HEK293 (cell line): ENCODE measurements at regions not wholly inside any gene's neighbourhood (a gene's known extent, or its start where the extent isn't known, plus 50 kb on each side); places are given as distances from the start of the nearest gene placed in this dataset.
"Not testable (repeated sequence)": the region's sequence is repeated elsewhere in the genome, so short reads cannot be mapped to it uniquely, and the experiment has no call there.

Source experiments
- CTCF ChIA-PET: fragments of 350-600 bp; formaldehyde crosslinking; extraction: SDS; loops from one replicate; lab custom pipeline; 2021; ENCODE audit warnings: antibody characterized with exemption; lab: Yijun Ruan, JAX
- POLR2A ChIA-PET: fragments of 300-600 bp; formaldehyde crosslinking; extraction: SDS; loops from one replicate; lab custom pipeline; 2020; ENCODE audit warnings: antibody characterized with exemption, inconsistent platforms; lab: Yijun Ruan, JAX
- H3K27ac ChIP-seq: fragments of 200-500 bp; sonication (Bioruptor generic); 2 replicates; pipeline ENCODE4 v1.5.1; 2014; ENCODE audit warnings: low read depth, low read length, control low read depth, inconsistent platforms; ENCODE audit errors: extremely low read depth
- H3K36me3 ChIP-seq, 2 experiments: fragments of 200-500 bp in 1 of 2; sonication (Bioruptor generic) in 1 of 2; 1 replicate in 1 of 2; 2 replicates in 1 of 2; pipeline ENCODE4 v1.5.1; 2014 to 2017; ENCODE audit warnings: inconsistent platforms in 2 of 2, low read length in 2 of 2; ENCODE audit not compliant: control insufficient read depth in 2 of 2, insufficient read depth in 1 of 2
- H3K4me1 ChIP-seq: fragments of 200-500 bp; sonication (Bioruptor generic); 2 replicates; pipeline ENCODE4 v1.5.1; 2014; ENCODE audit warnings: mild to moderate bottlenecking, low read length, inconsistent platforms; ENCODE audit not compliant: control insufficient read depth, insufficient read depth
- H3K4me3 ChIP-seq: 2 replicates; pipeline ENCODE4 v1.5.1; 2011; ENCODE audit warnings: low read depth, mild to moderate bottlenecking, control low read depth, low read length, moderate library complexity
- H3K9me3 ChIP-seq: fragments of 200-500 bp; sonication (Bioruptor generic); 2 replicates; pipeline ENCODE4 v1.5.1; 2014; ENCODE audit warnings: low read depth, low read length, inconsistent platforms; ENCODE audit not compliant: control insufficient read depth, insufficient read depth
- KLF8 ChIP-seq: fragments of 450-650 bp; formaldehyde crosslinking; IDR thresholded peaks from 2 replicates; pipeline ENCODE4 v1.5.1; 2016; ENCODE audit warnings: missing biosample characterization, missing genetic modification characterization
- PRDM2 ChIP-seq: fragments of 450-650 bp; formaldehyde crosslinking; IDR thresholded peaks from 2 replicates; pipeline ENCODE4 v1.5.1; 2016; ENCODE audit warnings: missing biosample characterization, missing genetic modification characterization, borderline replicate concordance
- SP2 ChIP-seq: fragments of 450-650 bp; formaldehyde crosslinking; IDR thresholded peaks from 2 replicates; pipeline ENCODE4 v1.5.1; 2016; ENCODE audit warnings: missing biosample characterization, missing genetic modification characterization
- ZBTB49 ChIP-seq: fragments of 450-650 bp; formaldehyde crosslinking; IDR thresholded peaks from 2 replicates; pipeline ENCODE4 v1.5.1; 2016; ENCODE audit warnings: missing biosample characterization, missing genetic modification characterization, low read depth
- ZFP41 ChIP-seq: fragments of 450-650 bp; formaldehyde crosslinking; IDR thresholded peaks from 2 replicates; pipeline ENCODE4 v1.5.1; 2016; ENCODE audit warnings: missing biosample characterization, missing genetic modification characterization, borderline replicate concordance
- ZNF146 ChIP-seq: fragments of 450-650 bp; formaldehyde crosslinking; IDR thresholded peaks from 2 replicates; pipeline ENCODE4 v1.5.1; 2016; ENCODE audit warnings: missing biosample characterization, missing genetic modification characterization
- ZNF280C ChIP-seq: fragments of 450-650 bp; formaldehyde crosslinking; IDR thresholded peaks from 2 replicates; pipeline ENCODE4 v1.5.1; 2016; ENCODE audit warnings: missing biosample characterization, missing genetic modification characterization
- ZNF341 ChIP-seq: fragments of 450-650 bp; formaldehyde crosslinking; IDR thresholded peaks from 2 replicates; pipeline ENCODE4; 2016; ENCODE audit warnings: low read depth, missing biosample characterization, missing genetic modification characterization
- ZNF639 ChIP-seq: fragments of 450-650 bp; formaldehyde crosslinking; IDR thresholded peaks from 2 replicates; pipeline ENCODE4 v1.5.1; 2016; ENCODE audit warnings: missing biosample characterization, missing genetic modification characterization
- ZSCAN30 ChIP-seq: fragments of 450-650 bp; IDR thresholded peaks from 2 replicates; pipeline ENCODE4 v1.5.1; 2018; ENCODE audit warnings: missing biosample characterization, mild to moderate bottlenecking, missing genetic modification characterization, moderate library complexity

- POLR2A ChIA-PET, CTCF ChIA-PET, H3K9me3 ChIP-seq, H3K4me3 ChIP-seq, H3K4me1 ChIP-seq, H3K36me3 ChIP-seq, H3K27ac ChIP-seq: not testable (repeated sequence)
- TF ChIP-seq ZNF146 (tag by site-specific recombination): peak; percentile 70
Measured at GRCh38 chr2:63725212-63725611, 116.5 kb upstream of the UGP2 start.

- POLR2A ChIA-PET: no interaction called here
- no peak for TF ChIP-seq ZBTB49 (tag by site-specific recombination)
- TF ChIP-seq PRDM2: no peak
- no peak for TF ChIP-seq ZNF639 (tag by site-specific recombination)
- TF ChIP-seq KLF8 (tag by site-specific recombination): no peak
- no peak for TF ChIP-seq SP2 (tag by site-specific recombination)
- TF ChIP-seq ZNF341: no peak
- TF ChIP-seq ZFP41: no peak
- TF ChIP-seq ZSCAN30 (tag by site-specific recombination): no peak
- TF ChIP-seq ZNF280C (tag by site-specific recombination): no peak
- TF ChIP-seq, all 188 proteins: peak for 0
- no peak overlapping the region for H3K27ac ChIP-seq
- no peak overlapping the region for H3K4me3 ChIP-seq
- no peaks in the 10 kb centered on the region for H3K36me3 ChIP-seq
- no peaks in the 10 kb centered on the region for H3K9me3 ChIP-seq
- CTCF ChIA-PET: interaction anchor here (0.7 kb wide), 1 partner anchor 100 kb away, joined by 3 read pairs; no protein-coding TSS in a partner anchor
- no peaks in the 10 kb centered on the region for H3K4me1 ChIP-seq
Measured at GRCh38 chr2:63729362-63729761, 112.3 kb upstream of the UGP2 start.
